HEK293T (cell line): ENCODE measurements at regions not wholly inside any gene's neighbourhood (a gene's known extent, or its start where the extent isn't known, plus 50 kb on each side); places are given as distances from the start of the nearest gene placed in this dataset.

Experiments used
- ARNT ChIP-seq: fragments of 450-650 bp; IDR thresholded peaks from 2 replicates; pipeline ENCODE4 v1.6.1; 2017; ENCODE audit warnings: mild to moderate bottlenecking
- BHLHE40 ChIP-seq: fragments of 450-650 bp; IDR thresholded peaks from 2 replicates; pipeline ENCODE4 v1.6.1; 2016; ENCODE audit warnings: mild to moderate bottlenecking, moderate library complexity, borderline replicate concordance
- CTBP1 ChIP-seq: fragments of 450-650 bp; IDR thresholded peaks from 2 replicates; pipeline ENCODE4 v1.6.1; 2016; ENCODE audit warnings: borderline replicate concordance
- ELF4 ChIP-seq: fragments of 450-650 bp; IDR thresholded peaks from 2 replicates; pipeline ENCODE4 v1.6.1; 2017; ENCODE audit warnings: antibody characterized with exemption
- FOXA1 ChIP-seq: fragments of 450-650 bp; IDR thresholded peaks from 2 replicates; pipeline ENCODE4 v1.6.1; 2016; ENCODE audit warnings: mild to moderate bottlenecking
- FOXK2 ChIP-seq: fragments of 450-650 bp; IDR thresholded peaks from 2 replicates; pipeline ENCODE4 v1.6.1; 2016; ENCODE audit warnings: mild to moderate bottlenecking
- FOXM1 ChIP-seq: fragments of 450-650 bp; IDR thresholded peaks from 2 replicates; pipeline ENCODE4 v1.6.1; 2017; ENCODE audit warnings: mild to moderate bottlenecking, borderline replicate concordance
- L3MBTL2 ChIP-seq: fragments of 450-650 bp; conservative IDR thresholded peaks from 2 replicates; pipeline ENCODE4 v1.6.1; 2016; ENCODE audit warnings: mild to moderate bottlenecking
- SP1 ChIP-seq: fragments of 450-650 bp; IDR thresholded peaks from 2 replicates; pipeline ENCODE4 v1.6.1; 2017
- SUZ12 ChIP-seq: fragments of 450-650 bp; IDR thresholded peaks from 2 replicates; pipeline ENCODE4 v1.6.1; 2016; ENCODE audit warnings: mild to moderate bottlenecking
- TARDBP ChIP-seq: fragments of 450-650 bp; IDR thresholded peaks from 2 replicates; pipeline ENCODE4 v1.6.1; 2016
- ZNF384 ChIP-seq: fragments of 450-650 bp; IDR thresholded peaks from 2 replicates; pipeline ENCODE4 v1.6.1; 2016

GRCh38 chr2:82893190-82893589 lies 1565.9 kb downstream of the SUCLG1 start:
- no peak for TF ChIP-seq L3MBTL2
- TF ChIP-seq ELF4 = no peak
- TF ChIP-seq FOXA1 = no peak
- TF ChIP-seq SP1 = no peak
- no peak for TF ChIP-seq FOXK2
- TF ChIP-seq FOXM1 = no peak
- no peak for TF ChIP-seq ZNF384
- no peak for TF ChIP-seq TARDBP
- TF ChIP-seq BHLHE40 = no peak
- no peak for TF ChIP-seq CTBP1
- TF ChIP-seq ARNT = no peak
- TF ChIP-seq SUZ12 = no peak
